DMS 273 (cell line): ENCODE measurements at regions not wholly inside any gene's neighbourhood (a gene's known extent, or its start where the extent isn't known, plus 50 kb on each side); places are given as distances from the start of the nearest gene placed in this dataset.

Experiments used
- DNase-seq: peaks from one replicate; lab custom pipeline; 2025; ENCODE audit not compliant: unreplicated experiment; lab: John Stamatoyannopoulos, UW

- no peak for DNase-seq
These were observed 207.3 kb upstream of the GYPC start for GRCh38 chr2:126448611-126449010.

DNA sequence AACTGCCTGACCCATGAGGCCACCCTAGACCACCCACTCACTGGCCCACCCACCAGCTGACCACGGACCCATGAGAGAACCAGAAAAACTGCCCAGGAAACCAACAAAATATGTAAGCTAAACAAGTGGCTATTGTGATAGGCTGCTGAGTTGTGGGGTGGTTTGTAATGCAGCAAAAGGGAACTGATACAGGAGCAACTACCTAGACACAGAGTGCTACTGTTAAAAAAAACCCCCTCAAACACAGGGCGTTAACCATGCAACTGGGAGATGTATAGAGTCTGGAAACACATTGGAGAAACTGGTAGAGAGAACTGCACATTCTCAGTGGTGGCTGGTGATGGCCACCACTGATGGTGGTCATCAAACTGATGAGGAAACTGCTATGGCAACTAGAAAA lies 206.3 kb upstream of the GYPC start:
- DNase-seq = no peak

DNA sequence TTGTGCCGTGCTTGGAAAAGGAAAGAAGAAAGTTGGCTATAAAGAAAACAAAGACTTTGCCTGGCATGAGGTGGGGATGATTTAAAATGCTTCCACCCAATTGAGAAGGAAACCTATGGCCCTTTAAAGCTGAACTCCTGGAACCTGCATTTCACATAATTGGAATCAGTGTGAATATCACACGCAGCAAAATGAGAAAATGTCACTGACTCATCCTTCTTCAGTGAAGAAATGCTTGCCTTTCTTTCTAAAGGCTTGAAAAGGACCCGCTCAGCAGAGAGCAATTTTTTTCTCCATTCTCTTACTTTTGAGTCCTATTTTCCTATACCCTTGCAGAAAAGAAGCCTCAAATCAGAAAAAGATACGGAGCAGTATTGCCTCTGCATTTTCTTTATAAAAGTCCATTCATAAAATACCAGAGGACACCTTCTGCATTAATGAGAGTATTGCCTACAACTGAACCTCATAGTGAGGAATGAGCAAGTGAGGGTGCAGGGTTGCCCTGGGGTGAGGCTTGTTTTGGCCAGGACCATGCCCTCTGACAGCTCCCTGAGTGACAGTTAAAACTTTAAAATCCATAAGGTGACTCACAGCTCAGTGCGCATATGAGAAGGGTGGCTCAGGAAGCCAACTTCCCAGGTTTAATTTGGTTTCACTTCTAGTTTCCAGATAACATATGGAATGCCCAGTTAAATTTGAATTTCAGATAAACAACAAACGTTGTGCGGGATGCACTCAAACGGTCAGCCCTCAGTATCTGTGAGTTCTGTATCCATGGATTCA lies 191.9 kb upstream of the GYPC start:
- no peak for DNase-seq

DNA sequence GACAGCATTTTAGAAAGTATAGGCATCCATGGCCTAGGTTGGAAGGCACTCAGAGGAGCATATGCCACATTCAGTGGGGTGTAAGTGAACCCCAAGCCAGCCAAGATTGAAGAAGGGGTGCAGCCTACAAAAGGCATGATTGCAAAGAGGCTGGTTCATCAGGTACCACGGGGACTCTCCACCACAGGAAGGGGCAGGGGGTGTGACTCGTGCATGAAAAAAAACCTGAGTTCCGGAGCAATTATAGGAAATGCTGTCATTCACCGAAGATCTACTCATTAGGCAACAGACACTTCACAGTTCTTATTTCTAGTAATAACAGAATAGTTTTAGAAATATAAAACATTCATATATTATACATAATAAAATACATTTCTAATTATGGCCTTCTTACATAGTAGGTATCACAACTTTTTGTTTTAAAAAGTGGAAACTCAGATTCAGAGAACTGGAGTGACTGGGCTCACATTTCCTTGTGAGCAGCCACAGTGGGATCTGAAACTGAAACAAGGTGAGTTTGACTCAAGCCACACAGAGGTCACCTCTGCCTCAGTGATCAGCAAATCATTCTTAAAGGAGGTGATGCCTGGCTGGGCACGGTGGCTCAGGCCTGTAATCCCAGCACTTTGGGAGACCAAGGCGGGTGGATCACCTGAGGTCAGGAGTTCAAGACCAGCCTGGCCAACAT lies 188.4 kb upstream of the GYPC start:
- no peak for DNase-seq

DNA sequence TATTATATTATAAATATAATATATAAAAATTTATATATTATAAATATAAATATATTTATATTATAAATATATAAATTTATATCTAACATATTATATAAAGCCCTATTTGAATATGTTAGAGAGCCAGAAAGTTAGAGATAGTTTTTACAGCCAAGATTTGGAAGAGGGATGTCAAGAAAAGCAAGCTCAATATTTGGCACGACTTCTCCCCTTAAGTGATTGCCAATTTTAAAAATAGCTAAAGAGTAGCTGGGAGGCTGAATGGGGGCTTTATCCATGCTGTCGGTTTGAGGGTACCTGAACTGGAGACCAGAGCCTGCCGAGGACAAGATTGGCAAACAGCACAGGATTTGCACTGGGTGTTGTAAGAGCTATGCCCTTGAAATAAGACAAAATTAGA lies 180.9 kb upstream of the GYPC start:
- no peak for DNase-seq

DNA sequence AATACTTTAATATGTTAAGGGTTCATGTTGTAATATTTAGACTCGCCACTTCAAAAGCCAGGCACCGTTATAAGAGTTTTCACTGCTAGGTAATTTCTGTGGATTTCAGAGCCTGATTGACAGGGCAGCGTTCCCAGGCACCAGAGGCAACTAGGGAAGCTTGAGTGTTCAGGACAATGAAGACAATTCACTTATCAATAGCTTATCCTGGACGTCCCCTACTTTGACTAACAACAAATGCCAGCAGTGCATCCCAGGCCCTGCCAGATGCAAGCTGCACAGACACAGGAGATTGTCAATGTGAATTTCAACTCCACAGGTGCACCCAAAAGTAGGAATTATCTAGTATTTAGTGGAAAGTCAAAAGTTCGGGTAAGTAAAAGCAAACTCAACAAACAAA lies 179.3 kb upstream of the GYPC start:
- DNase-seq = no peak

DNA sequence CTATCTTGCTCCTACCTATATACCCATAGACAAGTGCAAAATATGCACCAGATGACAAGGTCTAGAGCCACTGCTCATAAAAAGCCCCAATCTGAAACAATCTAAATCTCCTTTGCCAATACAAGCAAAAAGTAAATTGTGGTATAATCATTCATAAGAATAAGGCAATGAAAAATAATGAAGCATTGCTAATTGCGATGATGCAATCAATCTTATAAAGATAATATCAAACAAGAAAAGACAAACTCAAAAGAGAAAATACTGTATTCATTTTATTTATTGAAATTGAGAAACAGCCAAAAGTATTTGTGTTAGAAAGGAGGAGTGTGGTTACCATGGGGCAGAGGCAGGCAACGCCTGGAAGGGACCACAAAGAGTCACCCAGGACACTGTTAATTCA lies 175.9 kb upstream of the GYPC start:
- DNase-seq = no peak

- DNase-seq = peak; percentile 8
These were observed 173.1 kb upstream of the GYPC start for GRCh38 chr2:126482582-126483464.

- no peak for DNase-seq
These were observed 161.4 kb upstream of the GYPC start for GRCh38 chr2:126494593-126494992.

- no peak for DNase-seq
These were observed 160.8 kb upstream of the GYPC start for GRCh38 chr2:126495189-126495588.

DNA sequence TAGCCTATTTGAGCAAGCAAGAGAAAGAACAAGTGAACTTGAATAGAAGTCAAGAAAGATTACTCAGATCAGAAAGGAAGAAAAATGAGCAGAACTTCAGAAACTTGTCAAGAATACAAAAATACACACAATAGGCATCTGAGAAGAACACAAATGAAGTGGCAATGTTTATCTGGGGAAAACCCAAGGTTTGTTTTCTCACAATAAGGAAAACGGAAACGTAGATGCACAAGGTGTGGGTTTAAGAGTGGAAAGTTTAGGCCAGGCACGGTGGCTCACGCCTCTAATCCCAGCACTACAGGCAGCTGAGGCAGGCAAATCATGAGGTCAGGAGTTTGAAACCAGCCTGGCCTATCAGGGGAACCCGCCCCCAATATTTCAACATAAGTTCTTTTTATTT lies 159.5 kb upstream of the GYPC start:
- no peak for DNase-seq

DNA sequence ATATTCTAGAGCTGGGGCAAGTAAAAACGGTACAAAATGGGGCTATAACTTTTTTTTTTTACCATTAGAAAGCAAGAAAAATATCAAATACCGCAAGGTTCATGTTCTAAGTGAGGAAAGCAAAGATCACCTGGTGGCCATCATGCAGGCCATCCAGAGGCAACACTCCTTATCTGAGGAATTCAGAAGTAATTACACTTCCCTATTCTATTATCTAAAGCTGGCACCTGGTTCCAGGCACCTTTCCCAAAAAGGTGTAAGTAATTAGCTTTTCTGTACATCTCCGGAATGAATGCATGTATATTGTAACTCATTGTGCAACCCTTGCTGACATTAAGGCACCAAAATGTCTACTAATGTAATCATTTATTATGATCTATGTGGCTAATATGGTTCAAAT lies 152.5 kb upstream of the GYPC start:
- no peak for DNase-seq

GRCh38 chr2:126504949-126505348 lies 151.0 kb upstream of the GYPC start:
- no peak for DNase-seq

GRCh38 chr2:126506786-126507185 lies 149.2 kb upstream of the GYPC start:
- DNase-seq = no peak

DNA sequence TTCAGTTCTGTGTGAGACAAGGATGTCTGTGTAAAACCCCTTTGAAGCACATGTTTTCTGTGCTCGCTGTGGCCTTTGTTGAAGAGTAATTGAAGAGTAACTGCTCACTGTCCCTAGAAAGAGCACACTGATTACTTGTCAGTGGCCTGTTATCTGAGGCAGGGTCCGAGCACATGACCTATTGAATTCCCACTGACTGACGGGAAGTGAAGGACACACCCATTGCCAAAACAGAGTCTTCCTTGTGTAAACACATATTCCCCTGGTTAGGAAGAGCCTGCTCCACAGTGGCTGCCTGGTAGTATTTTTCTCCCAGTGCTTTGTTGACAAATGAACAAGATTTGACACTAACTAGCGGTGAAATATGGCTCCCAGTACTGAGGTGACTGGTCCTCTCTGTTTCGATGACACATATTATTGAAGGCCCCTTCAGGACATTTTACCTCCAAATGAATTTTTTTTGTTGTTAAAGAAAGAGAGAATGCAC lies 148.5 kb upstream of the GYPC start:
- DNase-seq = no peak

- DNase-seq = no peak
These were observed 145.6 kb upstream of the GYPC start for GRCh38 chr2:126510356-126510755.

- DNase-seq = no peak
These were observed 145.0 kb upstream of the GYPC start for GRCh38 chr2:126510960-126511359.

DNA sequence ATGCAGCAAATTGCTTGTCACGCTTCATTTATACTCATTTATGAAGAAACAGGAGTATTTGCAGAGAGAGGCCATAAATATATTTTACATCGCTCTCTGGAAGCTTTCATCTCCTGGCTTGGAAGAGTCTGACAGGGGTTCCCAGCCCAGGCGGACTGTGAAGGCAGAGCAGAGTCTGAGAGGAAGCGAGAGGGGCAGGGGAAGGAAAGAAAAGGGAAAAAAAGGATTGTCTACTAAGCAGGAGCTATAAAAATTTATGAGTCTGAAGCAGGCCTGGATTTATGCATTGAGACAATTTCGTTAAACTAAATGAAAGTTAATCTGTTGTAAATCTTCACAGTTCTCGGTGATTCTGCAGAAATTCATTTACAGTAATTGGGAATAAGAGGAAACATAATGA lies 143.9 kb upstream of the GYPC start:
- DNase-seq = no peak

GRCh38 chr2:126513033-126513432 lies 142.9 kb upstream of the GYPC start:
- no peak for DNase-seq

DNA sequence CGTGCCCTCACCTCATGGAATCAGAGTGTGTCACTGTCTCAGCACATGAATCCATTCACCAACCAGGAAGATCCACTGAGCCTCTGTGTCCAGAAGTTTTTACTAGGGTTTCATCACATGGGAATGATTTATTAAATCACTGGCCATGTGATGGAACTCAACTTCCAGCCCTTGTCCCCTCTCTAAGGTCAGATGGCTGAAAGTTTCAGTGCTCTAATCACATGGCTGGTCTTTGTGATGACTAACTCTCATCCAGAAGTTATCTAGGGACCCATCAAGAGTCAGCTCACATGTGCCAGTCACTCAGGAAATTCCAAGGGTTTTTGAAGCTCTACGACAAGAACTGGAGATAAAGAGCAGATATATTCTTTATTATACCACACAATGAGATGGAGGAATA lies 140.5 kb upstream of the GYPC start:
- no peak for DNase-seq

DNA sequence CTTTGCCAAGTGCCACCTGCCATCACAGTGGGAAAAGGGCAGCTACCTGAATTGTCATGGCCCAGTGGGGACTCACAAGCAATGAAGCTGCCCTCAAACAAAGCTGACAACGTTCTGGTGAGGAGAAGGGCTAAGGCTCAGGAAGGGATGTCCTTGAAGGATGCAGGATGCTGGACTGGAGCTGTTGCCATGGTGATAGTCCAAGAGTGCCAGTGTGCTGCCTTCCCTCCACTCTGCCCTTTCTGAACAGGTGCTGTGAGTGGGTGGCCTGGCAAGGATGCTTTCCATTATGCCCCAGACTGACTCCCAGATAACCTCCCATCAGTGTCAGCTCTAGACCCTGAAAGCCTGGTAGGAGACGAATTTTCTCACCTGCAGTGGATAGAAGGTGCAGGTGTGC lies 137.8 kb upstream of the GYPC start:
- no peak for DNase-seq
